ENCODE measurements at regions not wholly inside any gene's neighbourhood (a gene's known extent, or its start where the extent isn't known, plus 50 kb on each side); places are given as distances from the start of the nearest gene placed in this dataset.

- H3K9me3 ChIP-seq, result no peaks in the 10 kb centered on the region
- no peak overlapping the region for H3K27ac ChIP-seq (ENCODE audit: low read depth in 2 of 2, low read length in 1 of 2)
- no peaks in the 10 kb centered on the region for H3K4me1 ChIP-seq (ENCODE audit: control insufficient read depth in 1 of 2, insufficient read depth in 2 of 2, low read depth in 1 of 2, low read length in 1 of 2)
- no peaks in the 10 kb centered on the region for H3K36me3 ChIP-seq (replicated peaks in 1 of 2; ENCODE audit: control insufficient read depth in 1 of 2, insufficient read depth in 2 of 2, low read length in 1 of 2)
- H3K9me2 ChIP-seq, result no peaks in the 10 kb centered on the region
- H2AFZ ChIP-seq (ENCODE audit: low read depth), result no peak overlapping the region
- H3F3A ChIP-seq (replicated peaks; ENCODE audit: insufficient read depth), result peaks cover 4% of the 10 kb centered on the region
- H3K4me3 ChIP-seq (ENCODE audit: low read depth in 2 of 2, low read length in 1 of 2), result no peak overlapping the region
- ChIA-PET CTCF (interaction anchor here (0.8 to 2.3 kb wide), 3 partner anchors 10 to 198 kb away, joined by 3 to 15 read pairs (median 4); no protein-coding TSS in a partner anchor), POLR2A (interaction anchor here (1.1 kb wide), 1 partner anchor 9 kb away, joined by 3 read pairs; no protein-coding TSS in a partner anchor)
- no peak overlapping the region for H3K9ac ChIP-seq
- H3K79me2 ChIP-seq (ENCODE audit: insufficient read depth), result no peaks in the 10 kb centered on the region
- no peak for DNase-seq
- H3K4me2 ChIP-seq, result no peak overlapping the region
- no peaks in the 10 kb centered on the region for H3K27me3 ChIP-seq (ENCODE audit: insufficient read depth)
- WGBS (ENCODE audit: low lambda C conversion rate), result 75% methylated on average over 4 of the region's 5 CpGs
- H4K20me1 ChIP-seq (ENCODE audit: insufficient read depth), result no peaks in the 10 kb centered on the region
- no peak for TF ChIP-seq NFIC (IDR thresholded peaks at IDR 0.05; ENCODE audit: borderline replicate concordance)
- TF ChIP-seq TEAD4 (IDR thresholded peaks at IDR 0.05; ENCODE audit: borderline replicate concordance, insufficient read depth), result no peak
- TF ChIP-seq FOXJ3 (CRISPR knock-in tag; IDR thresholded peaks at IDR 0.05), result no peak
- no peak for TF ChIP-seq RAD21 (IDR thresholded peaks at IDR 0.05; ENCODE audit: low read length)
- TF ChIP-seq SMC3 (IDR thresholded peaks at IDR 0.05; ENCODE audit: low read depth, low read length), result no peak
Observed at GRCh38 chr15:85306946-85307686, 73.3 kb upstream of the AKAP13 start.

DNA sequence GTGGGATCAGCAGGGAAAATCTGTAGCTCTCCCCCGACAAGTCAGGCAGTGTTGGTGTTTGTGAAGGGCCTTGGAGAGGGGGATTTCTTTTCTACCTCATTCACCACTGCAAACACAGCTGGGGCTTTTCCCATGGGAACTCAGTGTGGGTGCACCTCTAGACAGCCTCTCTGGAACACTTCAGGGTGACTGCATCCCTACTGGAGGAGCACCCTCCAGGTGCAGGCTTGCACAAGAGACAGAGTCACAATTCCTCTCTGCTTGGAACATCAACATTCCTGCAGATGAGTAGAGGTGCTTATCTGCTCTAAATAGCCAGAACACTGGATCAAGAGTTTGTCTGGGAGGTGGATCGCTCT, 72.7 kb upstream of the AKAP13 start:
- Histone ChIP-seq H3K4me3 (ENCODE audit: low read depth in 2 of 2, low read length in 1 of 2) (no peak overlapping the region), H3K36me3 (replicated peaks in 1 of 2; ENCODE audit: control insufficient read depth in 1 of 2, insufficient read depth in 2 of 2, low read length in 1 of 2) (no peaks in the 10 kb centered on the region), H3K27ac (ENCODE audit: low read depth in 2 of 2, low read length in 1 of 2) (no peak overlapping the region), H3K4me2 (no peak overlapping the region), H3K79me2 (ENCODE audit: insufficient read depth) (no peaks in the 10 kb centered on the region), H3K9me2 (no peaks in the 10 kb centered on the region), H3K4me1 (ENCODE audit: control insufficient read depth in 1 of 2, insufficient read depth in 2 of 2, low read depth in 1 of 2, low read length in 1 of 2) (no peaks in the 10 kb centered on the region), H3F3A (replicated peaks; ENCODE audit: insufficient read depth) (peaks cover 1% of the 10 kb centered on the region), H3K9me3 (no peaks in the 10 kb centered on the region), H4K20me1 (ENCODE audit: insufficient read depth) (no peaks in the 10 kb centered on the region), H3K27me3 (ENCODE audit: insufficient read depth) (no peaks in the 10 kb centered on the region), H2AFZ (ENCODE audit: low read depth) (no peak overlapping the region), H3K9ac (no peak overlapping the region)
- TF ChIP-seq FOXJ3 (CRISPR knock-in tag; IDR thresholded peaks at IDR 0.05) (no peak), USF1 (IDR thresholded peaks at IDR 0.05; ENCODE audit: borderline replicate concordance, low read depth) (no peak), ZBTB33 (IDR thresholded peaks at IDR 0.05; ENCODE audit: borderline replicate concordance, low read depth) (no peak)
- WGBS (ENCODE audit: low lambda C conversion rate), result 80% methylated on average over 1 of the region's 2 CpGs
- ChIA-PET CTCF (interaction anchor here (0.8 to 2.3 kb wide), 3 partner anchors 11 to 533 kb away, joined by 3 to 15 read pairs (median 4); no protein-coding TSS in a partner anchor), POLR2A (interaction anchor here (1.1 kb wide), 1 partner anchor 9 kb away, joined by 3 read pairs; no protein-coding TSS in a partner anchor)
- no peak for DNase-seq

Measured in SK-N-SH (cell line).